Stimulated activated CD8-positive, alpha-beta memory T cell treated with anti-CD3 and anti-CD28 coated beads, Interleukin-12 subunit alpha, Interleukin-12 subunit beta, amount 100 ng/mL, for 1 hour (primary cell): ENCODE measurements at regions not wholly inside any gene's neighbourhood (a gene's known extent, or its start where the extent isn't known, plus 50 kb on each side); places are given as distances from the start of the nearest gene placed in this dataset.
"Not testable (repeated sequence)": the region's sequence is repeated elsewhere in the genome, so short reads cannot be mapped to it uniquely, and the experiment has no call there.

Experiments used
- DNase-seq: peaks from one replicate; pipeline ENCODE4 v3.0.0-alpha.2; 2020; ENCODE audit warnings: low read depth

- DNase-seq: no peak
Observed at GRCh38 chr20:16864069-16864468, 115.9 kb downstream of the OTOR start.

- DNase-seq: no peak
Observed at GRCh38 chr20:16864963-16865362, 116.8 kb downstream of the OTOR start.

- DNase-seq: no peak
Observed at GRCh38 chr20:16865406-16865805, 117.2 kb downstream of the OTOR start.

GRCh38 chr20:16873124-16873523, 125.0 kb downstream of the OTOR start:
- not testable (repeated sequence) for DNase-seq

GRCh38 chr20:16877053-16877554, 128.9 kb downstream of the OTOR start:
- no peak for DNase-seq

- DNase-seq: no peak
Observed at GRCh38 chr20:16885746-16886145, 137.6 kb downstream of the OTOR start.

GRCh38 chr20:16898433-16898832, 150.3 kb downstream of the OTOR start:
- DNase-seq: no peak

GRCh38 chr20:16902662-16903061, 154.5 kb downstream of the OTOR start:
- no peak for DNase-seq

GRCh38 chr20:16904751-16905150, 156.6 kb downstream of the OTOR start:
- DNase-seq: no peak

GRCh38 chr20:16914277-16914676, 166.1 kb downstream of the OTOR start:
- no peak for DNase-seq

- no peak for DNase-seq
Observed at GRCh38 chr20:16916165-16916564, 168.0 kb downstream of the OTOR start.

GRCh38 chr20:16917636-16918035, 169.5 kb downstream of the OTOR start:
- DNase-seq: no peak

- no peak for DNase-seq
Observed at GRCh38 chr20:16918366-16918765, 170.2 kb downstream of the OTOR start.

- DNase-seq: no peak
Observed at GRCh38 chr20:16919841-16920240, 171.7 kb downstream of the OTOR start.

GRCh38 chr20:16922834-16923233, 174.7 kb downstream of the OTOR start:
- DNase-seq: no peak

- DNase-seq: no peak
Observed at GRCh38 chr20:16926626-16927430, 178.7 kb downstream of the OTOR start.

- DNase-seq: no peak
Observed at GRCh38 chr20:16929756-16930155, 181.6 kb downstream of the OTOR start.

- no peak for DNase-seq
Observed at GRCh38 chr20:16930656-16931055, 182.5 kb downstream of the OTOR start.

- no peak for DNase-seq
Observed at GRCh38 chr20:16939051-16939450, 190.9 kb downstream of the OTOR start.

GRCh38 chr20:16940701-16941100, 192.5 kb downstream of the OTOR start:
- DNase-seq: no peak

GRCh38 chr20:16942051-16942450, 193.9 kb downstream of the OTOR start:
- DNase-seq: no peak

GRCh38 chr20:16942756-16943155, 194.6 kb downstream of the OTOR start:
- DNase-seq: no peak

GRCh38 chr20:16944745-16945144, 196.6 kb downstream of the OTOR start:
- DNase-seq: no peak

GRCh38 chr20:16945619-16946018, 197.5 kb downstream of the OTOR start:
- no peak for DNase-seq
